GM21390 (cell line): ENCODE measurements at regions not wholly inside any gene's neighbourhood (a gene's known extent, or its start where the extent isn't known, plus 50 kb on each side); places are given as distances from the start of the nearest gene placed in this dataset.

ENCODE experiments used
- ATAC-seq: cut with Tn5 transposase; IDR thresholded peaks from one replicate; pipeline ENCODE4 v1.9.1; 2021; ENCODE audit not compliant: unreplicated experiment

GRCh38 chr3:23073724-23074305 is 129.3 kb upstream of the UBE2E2 start:
- no peak for ATAC-seq

DNA sequence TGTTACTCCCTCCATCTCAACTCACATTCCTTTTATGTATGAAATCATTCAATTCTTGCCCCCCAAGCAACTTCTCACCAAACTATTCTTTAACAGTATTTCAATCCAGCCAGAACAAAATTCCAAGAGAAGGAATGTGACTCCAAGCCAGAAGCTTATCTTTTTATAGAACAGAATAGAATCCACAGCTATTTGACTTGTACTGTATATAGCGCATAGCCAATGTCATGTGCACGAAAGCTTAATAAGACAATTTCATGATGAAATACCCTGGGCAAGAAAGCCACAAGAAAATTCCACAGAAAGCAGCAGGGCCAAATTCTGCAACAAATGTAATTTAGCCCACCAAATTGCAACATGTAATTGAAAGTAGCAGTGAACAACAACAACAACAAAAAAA is 127.6 kb upstream of the UBE2E2 start:
- ATAC-seq = no peak

DNA sequence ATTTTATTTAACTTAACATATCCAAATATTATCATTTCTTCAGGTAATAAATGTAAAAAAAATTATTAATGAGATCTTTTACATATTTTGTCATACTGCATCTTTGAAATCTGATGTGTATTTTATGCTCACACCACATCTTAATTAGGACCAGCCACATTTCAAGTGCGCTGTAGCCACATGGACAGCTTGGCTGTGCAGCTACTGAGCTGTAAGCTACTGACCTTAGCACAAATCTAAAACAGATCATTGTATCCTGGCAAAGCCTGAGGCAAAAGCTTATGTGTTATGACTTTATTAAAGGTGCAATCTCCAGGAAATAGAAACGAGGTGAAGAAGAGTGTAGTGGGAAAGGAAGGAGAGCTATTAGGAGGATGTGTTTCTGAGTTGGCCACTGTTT is 126.7 kb upstream of the UBE2E2 start:
- ATAC-seq = no peak

DNA sequence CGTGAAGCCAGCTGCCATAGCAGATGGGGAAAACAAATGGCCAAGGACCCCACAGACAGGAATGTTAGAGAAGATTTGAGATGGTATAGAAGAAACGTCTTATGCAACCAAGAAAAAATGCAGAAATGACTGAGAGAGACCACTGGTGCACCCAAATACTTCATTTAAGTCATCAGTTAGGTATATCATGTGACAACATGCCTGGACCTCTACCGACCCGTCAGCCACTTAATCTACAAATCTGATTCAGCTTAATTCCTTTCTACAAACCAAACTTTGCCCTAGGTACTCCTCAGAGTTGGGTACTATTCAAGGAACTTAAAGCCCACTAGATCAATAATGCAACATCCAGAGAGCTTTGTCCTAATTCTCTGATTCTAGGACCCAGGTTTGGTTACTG is 126.0 kb upstream of the UBE2E2 start:
- no peak for ATAC-seq

GRCh38 chr3:23078735-23079134 is 124.4 kb upstream of the UBE2E2 start:
- ATAC-seq = no peak

DNA sequence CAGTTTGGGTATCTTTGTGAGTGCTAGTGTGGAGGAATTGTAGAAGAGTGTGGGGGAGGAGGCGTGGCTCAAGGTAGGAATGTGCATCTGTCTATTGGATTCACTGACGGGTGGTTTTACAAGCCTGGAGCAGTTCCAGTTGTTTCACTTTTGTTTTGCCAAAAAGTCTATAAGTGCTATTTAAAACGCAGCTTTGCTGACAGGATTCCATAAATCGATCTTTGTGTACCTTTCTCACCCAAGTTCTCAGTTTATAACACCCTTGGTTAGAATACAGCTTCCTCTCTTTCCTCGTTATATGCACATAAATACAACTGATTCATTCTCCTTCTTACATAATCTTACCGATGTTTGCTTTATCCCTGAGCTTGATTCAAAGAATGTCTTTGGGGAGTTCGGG is 123.2 kb upstream of the UBE2E2 start:
- ATAC-seq = no peak

- no peak for ATAC-seq
Measured at GRCh38 chr3:23083701-23084100, 119.4 kb upstream of the UBE2E2 start.

- ATAC-seq = no peak
Measured at GRCh38 chr3:23084367-23084766, 118.8 kb upstream of the UBE2E2 start.

GRCh38 chr3:23085261-23085660 is 117.9 kb upstream of the UBE2E2 start:
- no peak for ATAC-seq

DNA sequence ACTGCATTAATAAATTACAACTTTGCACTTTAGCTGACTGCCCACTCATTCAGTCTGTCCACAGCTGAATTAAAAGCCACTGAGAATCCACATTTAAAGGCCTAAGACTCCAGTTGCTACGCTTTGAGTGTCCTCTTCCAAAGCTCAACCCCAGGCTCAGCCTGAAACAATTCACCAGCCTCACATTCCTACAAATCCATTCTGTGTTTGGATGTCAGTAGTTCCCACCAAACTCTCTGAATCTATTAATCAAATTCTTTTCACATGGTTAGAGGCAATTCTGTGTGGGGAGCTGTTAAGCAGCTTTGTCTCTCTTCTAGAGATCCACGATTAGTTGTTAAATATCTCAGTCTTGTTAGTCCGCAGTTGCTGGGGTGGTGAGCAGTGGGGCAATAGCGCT is 116.8 kb upstream of the UBE2E2 start:
- no peak for ATAC-seq

GRCh38 chr3:23086831-23087230 is 116.3 kb upstream of the UBE2E2 start:
- ATAC-seq = no peak

GRCh38 chr3:23094412-23094811 is 108.7 kb upstream of the UBE2E2 start:
- ATAC-seq = no peak

GRCh38 chr3:23094890-23095462 is 108.2 kb upstream of the UBE2E2 start:
- ATAC-seq = no peak

- no peak for ATAC-seq
Measured at GRCh38 chr3:23096041-23096440, 107.1 kb upstream of the UBE2E2 start.

DNA sequence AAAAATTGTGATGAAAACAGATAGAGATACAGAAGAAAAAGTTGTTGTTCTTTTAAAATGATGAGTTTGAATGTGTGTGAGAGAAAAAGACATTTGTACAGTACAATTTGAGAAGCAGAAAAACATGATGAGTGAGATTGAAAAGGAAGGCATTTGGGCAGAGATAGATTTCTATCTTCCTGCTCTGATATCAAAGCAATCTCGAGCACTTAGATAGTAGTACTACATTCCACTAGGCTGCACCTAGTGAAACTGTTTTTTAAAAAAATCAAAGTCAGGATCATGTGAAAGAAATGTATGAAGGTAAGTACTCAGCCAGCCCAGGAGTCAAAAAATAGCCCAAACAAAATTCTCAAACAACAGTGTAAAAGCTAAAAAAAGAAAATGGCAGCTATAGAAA is 104.1 kb upstream of the UBE2E2 start:
- ATAC-seq = no peak

DNA sequence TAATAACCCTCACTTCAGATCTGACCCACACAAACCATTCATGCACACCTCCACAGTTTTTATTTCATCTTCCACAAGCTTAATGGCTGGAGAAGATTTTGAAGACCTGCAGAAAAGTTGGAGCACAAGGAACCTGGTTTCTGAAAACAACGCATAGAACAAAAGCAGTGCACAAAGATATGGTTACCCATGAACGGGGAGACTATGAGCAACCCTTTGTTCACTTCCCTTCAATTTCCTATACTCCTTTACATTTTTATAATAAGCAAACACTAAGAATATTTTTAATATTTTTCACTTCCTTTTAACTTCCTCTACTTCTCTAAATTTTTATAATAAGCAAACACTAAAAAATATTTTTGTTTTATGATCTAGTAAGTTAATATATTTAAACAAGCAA is 103.5 kb upstream of the UBE2E2 start:
- no peak for ATAC-seq

GRCh38 chr3:23100106-23100505 is 103.0 kb upstream of the UBE2E2 start:
- ATAC-seq = no peak

- no peak for ATAC-seq
Measured at GRCh38 chr3:23103764-23104163, 99.4 kb upstream of the UBE2E2 start.

DNA sequence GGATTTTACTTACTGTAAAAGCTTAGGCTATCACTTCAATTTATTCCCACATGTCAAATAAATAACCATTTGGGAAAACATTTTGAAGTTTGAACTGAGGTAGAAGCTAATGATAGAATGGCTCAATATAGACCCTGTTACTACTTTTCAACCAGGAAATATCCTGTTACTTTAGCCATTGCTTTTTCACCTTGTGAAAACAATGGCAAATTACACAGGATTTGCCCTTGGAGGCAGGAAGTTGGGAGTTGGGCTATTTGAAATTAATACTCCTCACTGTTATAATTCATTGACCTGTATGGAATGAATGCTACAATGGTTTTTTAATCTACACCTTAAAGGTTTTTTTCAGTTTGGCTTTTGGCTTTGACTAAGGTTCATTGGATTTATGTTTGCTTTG is 98.1 kb upstream of the UBE2E2 start:
- no peak for ATAC-seq

- ATAC-seq = no peak
Measured at GRCh38 chr3:23106666-23107065, 96.5 kb upstream of the UBE2E2 start.

- no peak for ATAC-seq
Measured at GRCh38 chr3:23107221-23107620, 95.9 kb upstream of the UBE2E2 start.

GRCh38 chr3:23108451-23109057 is 94.6 kb upstream of the UBE2E2 start:
- ATAC-seq = no peak

DNA sequence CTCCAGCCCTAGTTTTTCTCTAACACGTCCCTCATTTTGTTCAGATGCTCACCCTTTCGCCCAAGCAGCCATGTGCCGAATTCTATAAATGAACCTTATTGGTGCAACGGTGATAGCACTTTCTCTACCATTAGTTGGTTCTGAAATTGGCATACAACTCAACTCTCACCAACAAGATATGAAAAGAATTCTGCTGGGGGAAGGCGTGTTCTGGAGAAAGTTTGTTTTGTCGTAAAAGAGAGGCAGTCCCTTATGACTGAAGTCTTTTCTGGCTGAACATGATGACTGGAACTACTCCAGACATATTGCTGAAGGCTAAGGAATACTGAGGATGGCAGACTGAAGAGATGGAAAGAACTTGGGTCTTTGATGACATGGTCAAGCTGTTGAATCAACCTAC is 91.8 kb upstream of the UBE2E2 start:
- ATAC-seq = no peak
